ENCODE measurements at regions not wholly inside any gene's neighbourhood (a gene's known extent, or its start where the extent isn't known, plus 50 kb on each side); places are given as distances from the start of the nearest gene placed in this dataset.
"Not testable (repeated sequence)": the region's sequence is repeated elsewhere in the genome, so short reads cannot be mapped to it uniquely, and the experiment has no call there.

GRCh38 chr3:104245261-104245660 is 1121.4 kb upstream of the ALCAM start:
- Histone ChIP-seq H3K36me3 (replicated peaks; ENCODE audit: insufficient read depth, low read depth) (no peaks in the 10 kb centered on the region), H3K4me1 (ENCODE audit: insufficient read depth) (peaks cover 8% of the 10 kb centered on the region), H3K79me2 (no peaks in the 10 kb centered on the region), H4K20me1 (ENCODE audit: insufficient read depth, poor library complexity, severe bottlenecking) (no peaks in the 10 kb centered on the region), H3K27ac (no peak overlapping the region), H3K4me2 (no peak overlapping the region), H3K9me2 (replicated peaks; ENCODE audit: insufficient read depth) (no peaks in the 10 kb centered on the region), H3K9me3 (ENCODE audit: low read depth) (no peaks in the 10 kb centered on the region), H3K27me3 (no peaks in the 10 kb centered on the region), H3K4me3 (no peak overlapping the region), H2AFZ (peak overlapping the region; percentile 24)
- no peak for TF ChIP-seq EZH2 (IDR thresholded peaks at IDR 0.05; ENCODE audit: borderline replicate concordance)
- WGBS (ENCODE audit: low lambda C conversion rate, missing lambda C conversion rate), result 52% methylated on average over 3 of the region's 3 CpGs
- DNase-seq (ENCODE audit: low spot score), result no peak

GRCh38 chr3:104245981-104246380 is 1120.7 kb upstream of the ALCAM start:
- Histone ChIP-seq H2AFZ (peak overlapping the region; percentile 24), H3K79me2 (no peaks in the 10 kb centered on the region), H3K36me3 (replicated peaks; ENCODE audit: insufficient read depth, low read depth) (no peaks in the 10 kb centered on the region), H4K20me1 (ENCODE audit: insufficient read depth, poor library complexity, severe bottlenecking) (no peaks in the 10 kb centered on the region), H3K4me1 (ENCODE audit: insufficient read depth) (peaks cover 8% of the 10 kb centered on the region), H3K9me2 (replicated peaks; ENCODE audit: insufficient read depth) (no peaks in the 10 kb centered on the region), H3K27ac (peak overlapping the region; percentile 18), H3K4me2 (no peak overlapping the region), H3K27me3 (no peaks in the 10 kb centered on the region), H3K9me3 (ENCODE audit: low read depth) (no peaks in the 10 kb centered on the region), H3K4me3 (no peak overlapping the region)
- no peak for TF ChIP-seq EZH2 (IDR thresholded peaks at IDR 0.05; ENCODE audit: borderline replicate concordance)
- WGBS (ENCODE audit: low lambda C conversion rate, missing lambda C conversion rate), result 25% methylated on average over 2 of the region's 2 CpGs
- DNase-seq (ENCODE audit: low spot score), result no peak

GRCh38 chr3:104257486-104257885 is 1109.2 kb upstream of the ALCAM start:
- Histone ChIP-seq H3K27ac (no peak overlapping the region), H3K4me2 (no peak overlapping the region), H3K36me3 (replicated peaks; ENCODE audit: insufficient read depth, low read depth) (no peaks in the 10 kb centered on the region), H2AFZ (peak overlapping the region; percentile 26), H3K4me1 (ENCODE audit: insufficient read depth) (no peaks in the 10 kb centered on the region), H4K20me1 (ENCODE audit: insufficient read depth, poor library complexity, severe bottlenecking) (no peaks in the 10 kb centered on the region), H3K4me3 (no peak overlapping the region), H3K9me2 (replicated peaks; ENCODE audit: insufficient read depth) (no peaks in the 10 kb centered on the region), H3K9me3 (ENCODE audit: low read depth) (no peaks in the 10 kb centered on the region), H3K27me3 (no peaks in the 10 kb centered on the region), H3K79me2 (no peaks in the 10 kb centered on the region)
- peak; percentile 6 for DNase-seq (ENCODE audit: low spot score)
- no peak for TF ChIP-seq EZH2phosphoT487 (IDR thresholded peaks at IDR 0.05; ENCODE audit: low read depth, severe bottlenecking, unreplicated experiment)
- no peak for TF ChIP-seq EZH2 (IDR thresholded peaks at IDR 0.05; ENCODE audit: borderline replicate concordance)
- no peak for TF ChIP-seq CTCF (IDR thresholded peaks at IDR 0.05; ENCODE audit: poor library complexity)
- WGBS (ENCODE audit: low lambda C conversion rate, missing lambda C conversion rate), result 76% methylated on average over 4 of the region's 4 CpGs

- TF ChIP-seq CTCF (IDR thresholded peaks at IDR 0.05; ENCODE audit: poor library complexity) (no peak), EZH2 (IDR thresholded peaks at IDR 0.05; ENCODE audit: borderline replicate concordance) (no peak), EZH2phosphoT487 (IDR thresholded peaks at IDR 0.05; ENCODE audit: low read depth, severe bottlenecking, unreplicated experiment) (no peak)
- Histone ChIP-seq H3K4me3 (no peak overlapping the region), H3K4me2 (no peak overlapping the region), H3K27me3 (no peaks in the 10 kb centered on the region), H4K20me1 (ENCODE audit: insufficient read depth, poor library complexity, severe bottlenecking) (no peaks in the 10 kb centered on the region), H2AFZ (no peak overlapping the region), H3K4me1 (ENCODE audit: insufficient read depth) (no peaks in the 10 kb centered on the region), H3K27ac (no peak overlapping the region), H3K79me2 (no peaks in the 10 kb centered on the region), H3K9me3 (ENCODE audit: low read depth) (no peaks in the 10 kb centered on the region), H3K9me2 (replicated peaks; ENCODE audit: insufficient read depth) (no peaks in the 10 kb centered on the region), H3K36me3 (replicated peaks; ENCODE audit: insufficient read depth, low read depth) (no peaks in the 10 kb centered on the region)
- WGBS (ENCODE audit: low lambda C conversion rate, missing lambda C conversion rate), result 93% methylated on average over 2 of the region's 2 CpGs
- no peak for DNase-seq (ENCODE audit: low spot score)
These were observed 1103.2 kb upstream of the ALCAM start for GRCh38 chr3:104263477-104263876.

GRCh38 chr3:104266219-104266618 is 1100.5 kb upstream of the ALCAM start:
- not testable (repeated sequence) for H3K4me3 ChIP-seq; H3K36me3 ChIP-seq (replicated peaks; ENCODE audit: insufficient read depth, low read depth); H3K4me2 ChIP-seq; H3K27me3 ChIP-seq; H4K20me1 ChIP-seq (ENCODE audit: insufficient read depth, poor library complexity, severe bottlenecking); H3K4me1 ChIP-seq (ENCODE audit: insufficient read depth); H2AFZ ChIP-seq; H3K9me3 ChIP-seq (ENCODE audit: low read depth); H3K9me2 ChIP-seq (replicated peaks; ENCODE audit: insufficient read depth); DNase-seq (ENCODE audit: low spot score); H3K27ac ChIP-seq; H3K79me2 ChIP-seq
- 59% methylated on average over 1 of the region's 1 CpG for WGBS (ENCODE audit: low lambda C conversion rate, missing lambda C conversion rate)
